Renal cortex interstitium (tissue), 11 donors: ENCODE measurements at regions not wholly inside any gene's neighbourhood (a gene's known extent, or its start where the extent isn't known, plus 50 kb on each side); places are given as distances from the start of the nearest gene placed in this dataset.

Experiments used
- DNase-seq, 11 donors: peaks; one replicate each; pipeline ENCODE4 v3.0.0-alpha.2; 2013; ENCODE audit warnings: low read depth in 9 of 11, low spot score in 4 of 11; ENCODE audit errors: extremely low read depth in 1 of 11

DNA sequence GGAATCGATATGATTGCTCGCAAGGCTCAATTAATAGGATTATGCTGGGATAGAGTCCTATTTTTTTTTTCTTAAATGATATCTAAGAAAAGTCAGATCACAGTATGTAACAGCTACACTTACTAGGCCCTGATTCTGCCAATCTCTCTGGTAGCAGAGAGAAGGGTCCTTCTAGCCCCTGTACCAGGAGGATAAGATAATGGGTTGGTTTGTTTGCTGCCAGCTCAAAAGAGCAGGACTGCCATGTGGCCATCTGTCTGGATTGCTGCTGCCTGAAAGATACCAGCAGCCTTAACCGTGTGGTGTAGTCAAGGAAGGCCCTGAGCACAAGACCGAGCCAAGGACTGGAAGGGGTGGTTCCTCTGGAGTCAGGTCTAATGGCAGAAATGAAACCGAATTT, 236.4 kb downstream of the KLF13 start:
- DNase-seq: no peak

DNA sequence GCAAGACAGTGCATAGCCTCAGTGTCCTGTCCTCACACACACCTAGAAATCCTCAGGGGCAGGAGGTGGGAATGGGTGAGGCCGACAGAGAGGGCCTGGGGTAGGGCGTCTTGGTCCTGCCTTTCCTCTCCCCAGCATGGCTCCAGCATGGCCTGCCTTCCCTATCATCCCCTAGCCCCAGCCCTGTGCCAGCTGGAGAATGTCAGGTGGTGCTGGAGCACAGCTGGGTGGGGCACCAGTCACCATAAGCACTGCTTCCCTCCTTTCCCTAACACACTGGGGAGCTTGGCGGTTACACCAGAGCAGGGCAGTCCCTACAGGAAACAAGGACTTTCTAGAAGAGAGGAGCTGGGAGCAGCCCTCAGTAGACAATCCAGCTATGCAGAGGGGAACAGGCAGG, 236.8 kb downstream of the KLF13 start:
- DNase-seq: no peak

DNA sequence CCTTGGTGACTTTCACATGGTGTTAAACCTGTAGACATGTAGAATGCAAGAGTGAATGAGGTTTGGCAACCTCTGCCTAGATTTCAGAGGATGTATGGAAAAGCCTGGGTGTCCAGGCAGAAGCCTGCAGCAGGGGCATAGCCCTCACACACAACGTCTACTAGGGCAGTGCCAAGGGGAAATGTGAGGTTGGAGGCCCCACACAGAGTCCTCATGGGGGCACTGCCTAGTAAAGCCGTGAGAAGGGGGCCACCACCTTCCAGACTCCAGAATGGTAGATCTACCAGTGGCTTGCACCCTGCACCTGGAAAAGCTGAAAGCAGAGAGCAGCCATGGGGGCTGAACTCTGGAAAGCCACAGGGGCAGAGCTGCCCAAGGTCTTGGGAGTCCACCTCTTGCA, 241.2 kb downstream of the KLF13 start:
- no peak for DNase-seq

DNA sequence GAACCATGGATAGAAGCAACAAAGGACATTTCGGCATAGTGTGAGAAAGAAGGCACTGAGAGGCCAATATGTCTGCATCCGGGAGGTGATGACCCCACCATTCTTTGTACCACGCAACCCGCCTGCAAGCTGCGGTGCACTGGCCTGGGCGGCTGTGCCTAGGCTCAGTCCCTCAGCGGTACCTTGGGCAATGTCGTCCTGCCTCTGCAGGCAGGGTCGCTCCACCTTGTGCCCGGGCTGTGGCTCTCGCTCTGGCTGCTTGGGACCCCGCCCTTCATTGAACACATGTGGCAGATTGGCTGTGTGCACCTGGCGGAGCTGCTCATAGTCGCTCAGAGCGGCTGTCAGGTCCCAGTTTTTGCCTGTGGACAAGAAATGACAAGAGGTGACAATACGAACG, 243.2 kb downstream of the KLF13 start:
- DNase-seq: no peak

DNA sequence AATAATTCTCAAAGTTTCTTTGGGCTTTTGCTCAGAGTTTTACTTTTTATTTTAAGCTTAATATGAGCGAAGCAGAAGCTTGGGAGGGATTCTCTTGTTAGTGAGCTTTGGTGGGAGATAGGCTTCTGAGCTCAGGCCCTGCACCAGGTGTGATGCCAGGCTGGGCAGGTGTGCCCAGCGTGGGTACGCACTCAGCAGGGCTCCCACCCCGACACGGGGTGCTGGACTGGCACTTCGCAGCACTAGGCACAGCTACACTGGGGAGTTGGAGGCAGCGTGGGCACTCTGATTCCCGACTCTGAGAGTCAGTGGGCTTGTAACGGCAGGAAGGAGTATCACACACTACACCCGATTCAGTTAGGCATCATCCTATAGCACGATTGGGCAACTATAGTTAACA, 244.0 kb downstream of the KLF13 start:
- DNase-seq: no peak

DNA sequence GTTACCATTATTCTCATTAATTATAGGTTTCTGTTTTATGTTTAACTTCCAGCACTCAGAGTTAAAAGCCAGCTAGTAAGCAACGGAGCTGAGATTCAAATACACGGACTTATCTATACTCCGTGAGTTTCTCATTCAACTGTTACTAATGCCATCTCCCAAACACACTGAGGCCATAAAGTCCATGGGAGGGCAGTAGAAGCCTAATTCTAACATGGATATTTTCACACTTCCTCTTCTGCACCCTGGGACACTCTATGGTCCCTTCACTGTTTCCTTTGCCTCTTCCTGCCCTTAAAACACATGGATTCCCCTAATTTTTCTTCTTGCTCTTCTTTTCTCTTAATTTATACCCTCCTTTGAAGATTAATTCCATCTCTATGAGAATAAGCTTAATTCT, 245.0 kb downstream of the KLF13 start:
- no peak for DNase-seq

DNA sequence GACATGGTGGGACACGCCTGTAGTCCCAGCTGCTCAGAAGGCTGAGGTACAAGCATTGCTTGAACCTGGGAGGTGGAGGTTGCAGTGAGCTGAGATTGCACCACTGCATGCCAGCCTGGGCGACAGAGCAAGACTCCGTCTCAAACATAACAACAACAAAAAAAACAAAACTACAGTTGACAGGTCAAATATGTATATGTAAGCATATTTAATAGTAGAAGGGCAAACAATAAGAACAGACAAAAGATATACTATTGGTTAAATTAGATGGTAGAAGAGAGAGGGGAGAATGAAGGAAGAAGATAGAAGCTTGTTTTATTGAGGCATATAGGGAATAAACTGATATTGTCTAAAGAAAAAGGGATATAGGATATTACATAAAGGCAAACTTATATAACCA, 247.1 kb downstream of the KLF13 start:
- DNase-seq: no peak

DNA sequence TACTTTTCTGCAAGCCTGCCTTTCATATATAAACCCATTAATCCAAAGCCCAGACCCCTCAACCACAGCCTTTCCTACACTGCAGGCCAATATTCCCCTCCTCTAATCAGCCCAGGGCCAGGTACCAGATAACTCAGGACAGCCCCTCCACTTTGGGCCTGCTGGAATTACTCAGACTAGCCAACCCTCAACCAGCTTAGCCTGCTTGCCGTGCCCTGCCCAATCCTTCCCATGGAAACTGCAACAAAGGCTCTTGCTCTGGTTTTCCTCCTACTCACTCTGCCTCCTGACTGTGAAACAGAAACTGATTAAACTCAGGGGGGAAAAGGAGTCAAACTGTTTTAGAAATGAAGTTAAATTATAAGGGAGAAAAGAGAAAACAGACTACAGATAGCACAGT, 248.1 kb downstream of the KLF13 start:
- DNase-seq: no peak

DNA sequence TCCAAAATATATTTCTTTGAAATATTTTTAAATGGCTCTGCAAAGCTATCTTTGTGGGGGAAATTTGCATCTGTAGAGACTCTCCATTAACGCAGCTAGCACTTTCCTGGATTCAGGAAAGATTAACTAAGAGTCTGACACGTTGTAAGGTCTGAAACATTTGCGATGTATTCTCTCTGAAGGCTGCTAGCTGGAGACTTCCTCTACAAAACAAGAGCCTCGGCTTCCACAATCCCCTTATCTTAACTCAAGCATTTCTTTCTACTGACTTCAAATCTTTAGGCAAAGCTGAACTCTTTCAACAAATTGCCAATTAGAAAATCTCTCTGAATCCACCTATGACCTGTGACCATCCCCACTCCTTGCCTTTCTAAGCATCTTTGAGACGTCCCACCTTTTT, 250.5 kb downstream of the KLF13 start:
- DNase-seq: no peak

DNA sequence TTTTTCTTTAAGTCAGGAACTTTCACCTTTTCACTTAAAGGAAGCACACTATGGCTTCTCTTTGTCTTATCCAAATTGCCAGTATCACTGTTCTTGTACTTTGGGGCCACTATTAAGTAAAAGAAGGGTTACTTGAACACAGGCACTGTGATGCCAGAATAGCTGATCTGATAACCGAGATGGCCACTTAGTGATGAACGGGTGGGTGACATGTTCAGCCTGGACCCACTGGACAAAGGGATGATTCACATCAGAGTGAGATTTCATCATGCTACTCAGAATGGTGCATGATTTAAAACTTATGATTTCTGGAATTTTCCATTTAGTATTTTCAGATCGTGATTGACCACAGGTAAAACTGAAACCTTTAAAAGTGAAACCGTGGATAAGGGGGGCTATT, 252.6 kb downstream of the KLF13 start:
- DNase-seq: no peak

DNA sequence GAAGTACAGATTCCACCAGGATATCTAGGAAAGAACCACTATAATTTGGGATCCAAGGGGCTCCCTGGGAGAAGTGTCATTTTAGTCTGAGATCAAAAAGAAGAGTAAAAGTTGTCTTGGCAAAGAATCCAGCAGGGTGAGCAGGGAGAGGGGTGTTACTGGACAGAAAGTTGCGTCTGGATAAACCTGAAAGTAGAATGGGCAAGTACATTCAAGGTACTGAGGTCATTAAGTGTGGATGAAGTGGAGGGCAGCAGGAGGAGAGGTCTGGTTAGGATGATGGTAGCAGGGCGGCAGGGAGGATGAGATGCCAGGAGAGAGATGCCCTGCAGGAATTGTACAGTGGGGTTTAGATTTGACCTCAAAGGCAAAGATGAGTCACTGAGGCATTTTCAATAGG, 253.3 kb downstream of the KLF13 start:
- no peak for DNase-seq

DNA sequence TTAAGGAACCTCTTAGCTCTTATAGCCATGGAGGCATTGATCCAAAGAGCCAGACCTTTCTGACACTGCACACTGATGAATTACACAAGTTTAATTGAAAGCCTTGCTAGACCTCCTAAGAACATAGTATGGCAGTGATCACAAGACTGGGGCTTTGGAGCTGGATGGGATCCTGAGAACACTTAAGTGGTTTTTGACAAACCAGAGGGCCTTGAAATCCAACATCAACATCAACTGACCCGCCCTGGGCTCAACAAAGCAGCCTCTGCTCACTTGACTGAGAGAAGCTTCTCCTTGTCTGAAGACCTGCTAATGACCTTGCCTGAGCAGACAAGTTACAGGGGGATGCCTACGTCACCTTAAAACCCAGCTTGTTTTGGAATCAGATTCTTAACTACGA, 257.6 kb downstream of the KLF13 start:
- DNase-seq: no peak

DNA sequence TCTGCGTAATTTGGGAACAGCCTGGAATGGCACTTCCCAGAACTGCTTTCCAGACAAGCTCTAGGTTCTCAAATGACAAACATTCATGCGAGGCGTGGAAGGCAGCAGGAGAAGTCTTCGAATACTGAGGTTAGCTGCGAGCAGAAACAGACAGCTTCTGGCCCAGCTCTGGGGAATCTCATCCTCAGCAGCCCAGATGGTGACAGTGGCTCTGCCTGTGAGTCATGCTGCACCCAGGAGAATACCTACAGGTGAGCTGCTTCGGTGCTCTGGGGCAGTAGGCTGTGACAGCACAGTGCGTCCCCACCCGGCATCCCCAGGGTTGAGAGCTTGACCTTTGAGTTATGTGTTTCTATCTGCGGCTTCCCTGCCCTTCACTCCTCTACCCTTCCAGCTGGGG, 258.6 kb downstream of the KLF13 start:
- no peak for DNase-seq

DNA sequence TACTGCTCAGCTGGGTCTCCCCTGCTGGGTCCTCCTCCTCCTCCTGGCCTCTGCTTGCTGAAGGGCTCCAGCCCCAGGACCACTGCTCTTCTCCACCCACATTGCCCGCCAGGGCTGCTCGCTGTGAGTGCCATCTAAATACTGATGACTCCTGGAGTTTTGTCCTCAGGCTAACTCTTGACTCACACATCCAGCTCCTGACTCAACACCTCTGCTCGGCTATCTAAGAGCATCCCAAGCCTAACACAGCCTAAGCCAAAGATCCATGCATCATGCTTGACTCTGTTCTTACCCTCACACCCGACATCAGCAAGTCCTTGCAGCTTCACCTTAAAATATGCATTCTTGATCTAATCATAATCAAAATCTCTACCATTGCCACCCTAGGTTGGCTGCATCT, 260.2 kb downstream of the KLF13 start:
- no peak for DNase-seq

DNA sequence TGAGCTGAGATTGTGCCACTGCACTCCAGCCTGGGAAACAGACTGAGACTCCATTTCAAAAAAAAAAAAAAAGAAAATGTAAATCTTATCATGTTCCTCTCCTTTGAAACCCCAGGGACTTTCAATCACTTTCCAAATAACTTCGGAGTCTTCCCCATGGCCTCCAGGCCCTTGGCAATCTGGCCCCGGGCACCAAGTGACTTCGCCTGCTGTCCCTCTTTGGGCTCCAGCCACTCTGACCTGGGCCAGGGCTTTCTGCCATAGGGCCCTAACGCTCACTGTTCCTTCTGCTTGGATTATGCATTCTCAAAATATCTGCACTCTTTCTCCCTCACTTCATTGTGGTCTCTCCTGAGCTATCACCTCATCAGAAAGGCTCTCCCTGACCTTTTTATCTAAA, 260.9 kb downstream of the KLF13 start:
- DNase-seq: no peak

DNA sequence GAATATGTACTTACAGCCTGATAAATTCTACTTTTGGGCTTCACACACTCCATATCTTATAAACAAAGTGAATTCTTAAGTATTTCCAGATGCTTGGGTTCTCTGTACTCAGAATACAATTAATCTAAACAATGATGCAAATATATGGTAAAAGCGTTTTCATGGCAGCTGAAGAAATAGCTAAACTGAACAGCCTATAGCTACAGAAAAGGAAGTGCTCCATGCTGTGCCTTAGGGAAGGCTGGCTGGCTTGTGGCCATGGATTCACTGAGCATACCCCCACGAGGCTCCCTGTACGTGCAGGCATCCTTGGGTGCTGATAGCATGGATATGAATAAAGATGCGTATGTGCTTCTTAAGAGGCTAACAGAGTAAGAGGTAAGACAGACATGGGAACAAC, 264.0 kb downstream of the KLF13 start:
- DNase-seq: no peak

DNA sequence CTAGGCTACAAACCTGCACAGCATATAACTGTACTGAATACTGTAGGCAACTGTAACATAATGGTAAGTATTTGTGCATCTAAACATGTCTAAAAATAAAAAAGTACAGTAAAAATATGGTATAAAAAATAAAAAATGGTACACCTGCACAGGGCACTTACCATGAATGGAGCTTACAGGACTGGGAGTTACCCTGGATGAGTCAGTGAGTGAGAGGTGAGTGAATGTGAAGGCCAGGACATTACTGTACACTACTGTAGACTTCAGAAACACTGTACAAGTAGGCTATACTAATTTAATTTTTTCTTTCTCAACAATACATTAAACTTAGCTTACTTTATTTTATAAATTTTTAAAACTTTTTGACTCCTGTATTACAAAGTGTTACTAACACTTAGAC, 265.3 kb downstream of the KLF13 start:
- no peak for DNase-seq

DNA sequence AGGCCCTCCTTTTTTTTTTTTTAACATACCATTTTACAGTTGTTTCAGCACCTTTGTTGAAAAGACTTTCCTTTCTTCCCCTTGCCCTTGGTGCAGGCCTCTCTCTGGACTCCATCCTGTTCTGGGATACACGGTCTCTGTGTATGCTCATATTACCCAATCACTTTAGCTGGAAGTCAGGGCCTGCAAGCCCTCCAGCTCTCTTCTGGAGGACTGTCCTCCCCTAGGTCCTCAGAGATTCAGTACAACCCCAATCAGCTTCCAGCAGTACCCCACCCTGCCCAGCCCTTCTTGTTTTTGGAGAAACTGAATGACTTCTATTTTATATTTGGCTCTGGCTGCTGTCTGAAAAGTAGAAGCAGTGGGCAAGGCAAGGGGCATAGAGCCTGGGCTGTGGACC, 270.8 kb downstream of the KLF13 start:
- DNase-seq: no peak

DNA sequence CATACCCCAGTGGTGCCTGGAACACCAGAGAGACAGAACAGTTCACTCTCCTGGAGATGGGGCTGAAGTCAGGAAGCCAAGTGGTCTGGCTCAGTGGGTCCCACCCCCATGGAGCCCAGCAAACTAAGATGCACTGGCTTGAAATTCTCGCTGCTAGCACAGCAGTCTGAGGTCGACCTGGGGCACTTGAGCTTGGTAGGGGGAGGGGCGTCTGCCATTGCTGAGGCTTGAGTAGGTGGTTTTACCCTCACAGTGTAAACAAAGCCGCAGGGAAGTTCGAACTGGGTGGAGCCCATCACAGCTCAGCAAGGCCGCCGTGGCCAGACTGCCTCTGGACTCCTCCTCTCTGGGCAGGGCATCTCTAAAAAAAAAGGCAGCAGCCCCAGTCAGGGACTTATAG, 272.0 kb downstream of the KLF13 start:
- DNase-seq: peak in 1 of 11 donors; percentile 2

DNA sequence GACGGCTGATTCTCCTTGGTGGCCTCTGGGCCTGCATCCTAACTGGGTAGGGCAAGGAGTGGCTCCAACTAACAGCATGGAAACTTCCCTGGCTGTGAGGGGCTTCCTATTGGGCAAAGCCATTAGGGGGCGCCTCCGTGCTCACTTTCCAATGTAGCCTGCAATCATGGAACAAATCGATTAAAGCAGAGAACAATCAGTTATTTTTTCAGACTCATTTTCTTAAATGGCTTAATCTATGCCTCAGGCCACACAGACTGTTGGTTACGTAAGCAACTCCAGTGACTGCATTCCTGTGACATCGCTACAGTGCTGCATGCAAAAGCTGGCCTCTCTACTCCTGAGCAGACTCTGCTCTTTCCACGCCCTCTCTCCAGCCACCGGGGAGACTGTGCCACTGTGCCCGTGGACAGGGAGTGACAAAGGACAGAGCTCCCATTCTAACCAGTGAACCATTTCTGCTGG, 278.9 kb downstream of the KLF13 start:
- DNase-seq: no peak

DNA sequence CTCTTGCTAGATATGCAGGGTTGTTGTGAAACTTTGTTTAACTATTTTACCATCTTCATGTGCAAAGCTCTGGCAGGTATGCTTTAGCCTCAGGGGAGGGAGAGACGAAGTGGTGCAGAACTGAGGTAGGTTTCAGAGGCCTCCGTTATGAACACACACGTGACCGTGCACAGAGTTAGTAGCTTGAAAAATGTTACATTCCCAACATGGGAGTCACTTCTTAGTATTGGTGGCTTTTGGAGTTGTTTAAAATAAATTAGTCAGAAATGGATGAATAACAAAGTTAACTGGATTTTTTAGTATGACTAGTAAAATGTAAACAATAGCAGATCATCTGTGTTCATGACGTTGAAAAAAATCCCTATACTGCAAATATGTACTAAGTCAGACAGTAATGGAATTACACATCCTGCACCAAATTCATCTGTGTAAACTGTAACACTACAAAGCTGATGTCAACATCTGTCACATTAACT, 279.6 kb downstream of the KLF13 start:
- DNase-seq: no peak

DNA sequence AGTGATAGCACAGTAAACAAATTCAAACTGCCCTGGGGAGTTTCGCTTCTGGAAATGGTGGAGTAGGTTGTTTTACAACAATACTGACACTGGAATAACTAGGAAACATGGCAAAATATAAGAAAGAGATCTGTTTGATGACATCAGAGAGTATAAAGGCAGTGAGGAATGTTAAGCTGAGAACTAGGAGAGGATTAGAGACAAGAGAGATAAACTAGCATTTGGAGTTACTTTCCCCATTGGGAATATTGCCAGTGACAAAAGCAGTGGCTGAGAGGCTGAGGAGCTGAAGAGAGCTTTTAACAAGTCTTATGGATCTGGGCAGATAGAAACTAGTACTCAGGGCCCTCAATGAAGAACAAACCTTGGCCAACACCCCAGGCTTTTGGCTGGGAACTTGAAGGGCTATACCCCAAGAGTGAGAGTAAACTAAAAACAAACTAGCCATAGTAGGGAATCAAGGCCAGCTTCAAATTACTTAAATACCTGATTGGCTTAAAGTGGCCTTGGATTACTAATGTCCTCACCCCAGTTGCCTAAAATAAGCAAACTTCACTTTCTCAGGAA, 280.4 kb downstream of the KLF13 start:
- no peak for DNase-seq
